ENCODE measurements at regions not wholly inside any gene's neighbourhood (a gene's known extent, or its start where the extent isn't known, plus 50 kb on each side); places are given as distances from the start of the nearest gene placed in this dataset.
"Not testable (repeated sequence)": the region's sequence is repeated elsewhere in the genome, so short reads cannot be mapped to it uniquely, and the experiment has no call there.

GRCh38 chr1:117759535-117759934 lies 153.7 kb downstream of the TENT5C start:
- intact Hi-C loops (cut with DNase I; ENCODE audit: low total_unique reads), result loop anchor here (2.0 to 5.0 kb wide), 2 partner anchors 162 to 225 kb away; no protein-coding TSS in a partner anchor
- Histone ChIP-seq H3K9me3 (no peaks in the 10 kb centered on the region), H3K36me3 (no peaks in the 10 kb centered on the region), H3K27me3 (no peaks in the 10 kb centered on the region), H3K4me3 (no peak overlapping the region), H3K4me1 (peaks cover 0 to 9% (median 4%) of the 10 kb centered on the region in 4 donors), H3K27ac (no peak overlapping the region)
- no peak for DNase-seq
- TF ChIP-seq, protein P1, sequence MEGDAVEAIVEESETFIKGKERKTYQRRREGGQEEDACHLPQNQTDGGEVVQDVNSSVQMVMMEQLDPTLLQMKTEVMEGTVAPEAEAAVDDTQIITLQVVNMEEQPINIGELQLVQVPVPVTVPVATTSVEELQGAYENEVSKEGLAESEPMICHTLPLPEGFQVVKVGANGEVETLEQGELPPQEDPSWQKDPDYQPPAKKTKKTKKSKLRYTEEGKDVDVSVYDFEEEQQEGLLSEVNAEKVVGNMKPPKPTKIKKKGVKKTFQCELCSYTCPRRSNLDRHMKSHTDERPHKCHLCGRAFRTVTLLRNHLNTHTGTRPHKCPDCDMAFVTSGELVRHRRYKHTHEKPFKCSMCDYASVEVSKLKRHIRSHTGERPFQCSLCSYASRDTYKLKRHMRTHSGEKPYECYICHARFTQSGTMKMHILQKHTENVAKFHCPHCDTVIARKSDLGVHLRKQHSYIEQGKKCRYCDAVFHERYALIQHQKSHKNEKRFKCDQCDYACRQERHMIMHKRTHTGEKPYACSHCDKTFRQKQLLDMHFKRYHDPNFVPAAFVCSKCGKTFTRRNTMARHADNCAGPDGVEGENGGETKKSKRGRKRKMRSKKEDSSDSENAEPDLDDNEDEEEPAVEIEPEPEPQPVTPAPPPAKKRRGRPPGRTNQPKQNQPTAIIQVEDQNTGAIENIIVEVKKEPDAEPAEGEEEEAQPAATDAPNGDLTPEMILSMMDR (IDR thresholded peaks at IDR 0.05), result no peak

GRCh38 chr1:117760069-117760468 lies 154.2 kb downstream of the TENT5C start:
- H3K9me3 ChIP-seq, result no peaks in the 10 kb centered on the region
- H3K36me3 ChIP-seq, result no peaks in the 10 kb centered on the region
- TF ChIP-seq, protein P1 (IDR thresholded peaks at IDR 0.05), result no peak
- no peak overlapping the region for H3K27ac ChIP-seq
- no peak overlapping the region for H3K4me3 ChIP-seq
- no peaks in the 10 kb centered on the region for H3K27me3 ChIP-seq
- no peak for DNase-seq
- intact Hi-C loops (cut with DNase I; ENCODE audit: low total_unique reads), result no loop called here
- peaks cover 0 to 9% (median 4%) of the 10 kb centered on the region in 4 donors for H3K4me1 ChIP-seq

DNA sequence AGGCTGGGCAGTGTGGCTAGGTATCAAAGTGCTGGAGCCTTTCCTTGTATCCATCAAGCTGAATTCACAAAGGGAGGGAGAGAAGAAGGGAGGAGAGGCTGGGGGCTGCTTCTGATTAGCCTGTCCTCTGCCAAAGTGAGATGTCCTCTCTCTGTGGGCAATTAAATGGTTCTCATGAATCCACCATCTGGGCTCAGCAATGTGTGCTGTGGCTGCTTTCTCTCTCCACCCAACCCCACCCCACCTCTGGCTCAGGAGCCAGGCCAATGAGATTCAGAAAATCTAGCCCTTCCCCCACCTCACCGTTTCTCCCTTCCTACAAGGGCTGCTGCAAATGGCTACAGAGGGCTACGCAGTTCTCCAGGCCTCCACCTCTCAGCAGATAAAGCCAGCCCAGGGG lies 154.6 kb downstream of the TENT5C start:
- no peak for DNase-seq
- TF ChIP-seq, protein P1 (IDR thresholded peaks at IDR 0.05), result no peak
- intact Hi-C loops (cut with DNase I; ENCODE audit: low total_unique reads), result no loop called here

DNA sequence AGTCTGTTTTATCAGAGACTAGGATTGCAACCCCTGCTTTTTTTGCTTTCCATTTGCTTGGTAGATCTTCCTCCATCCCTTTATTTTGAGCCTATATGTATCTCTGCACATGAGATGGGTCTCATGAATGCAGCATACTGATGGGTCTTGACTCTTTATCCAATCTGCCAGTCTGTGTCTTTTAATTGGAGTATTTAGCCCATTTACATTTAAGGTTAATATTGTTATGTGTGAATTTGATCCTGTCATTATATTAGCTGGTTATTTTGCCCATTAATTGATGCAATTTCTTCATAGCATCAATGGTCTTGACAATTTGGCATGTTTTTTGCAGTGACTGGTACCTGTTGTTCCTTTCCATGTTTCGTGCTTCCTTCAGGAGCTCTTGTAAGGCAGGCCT lies 161.7 kb downstream of the GDAP2 start:
- intact Hi-C loops (cut with DNase I; ENCODE audit: low total_unique reads); H3K36me3 ChIP-seq; H3K27me3 ChIP-seq; H3K4me1 ChIP-seq; DNase-seq; H3K4me3 ChIP-seq; H3K27ac ChIP-seq: not testable (repeated sequence)
- H3K9me3 ChIP-seq, result peaks cover 0 to 12% (median 8%) of the 10 kb centered on the region in 3 donors

More for the DNA sequence above, 154.6 kb downstream of the TENT5C start:
- Histone ChIP-seq H3K27ac (no peak overlapping the region), H3K27me3 (no peaks in the 10 kb centered on the region), H3K36me3 (no peaks in the 10 kb centered on the region), H3K4me3 (no peak overlapping the region), H3K4me1 (peaks cover 0 to 9% (median 4%) of the 10 kb centered on the region in 4 donors), H3K9me3 (no peaks in the 10 kb centered on the region)

GRCh38 chr1:117770981-117771531 lies 158.4 kb downstream of the GDAP2 start:
- H3K27me3 ChIP-seq, result no peaks in the 10 kb centered on the region
- DNase-seq, result no peak
- TF ChIP-seq, protein P1 (IDR thresholded peaks at IDR 0.05), result no peak
- no peak overlapping the region for H3K27ac ChIP-seq
- H3K4me1 ChIP-seq, result no peaks in the 10 kb centered on the region
- H3K36me3 ChIP-seq, result no peaks in the 10 kb centered on the region
- peaks cover 0 to 12% (median 8%) of the 10 kb centered on the region in 3 donors for H3K9me3 ChIP-seq
- intact Hi-C loops (cut with DNase I; ENCODE audit: low total_unique reads), result no loop called here
- no peak overlapping the region for H3K4me3 ChIP-seq

- TF ChIP-seq, protein P1 (IDR thresholded peaks at IDR 0.05), result no peak
- H3K27ac ChIP-seq, result no peak overlapping the region
Measured at GRCh38 chr1:117779364-117779763, 150.1 kb downstream of the GDAP2 start.

More at GRCh38 chr1:117779364-117779763, 150.1 kb downstream of the GDAP2 start:
- intact Hi-C loops (cut with DNase I; ENCODE audit: low total_unique reads), result no loop called here
- peaks cover 0 to 3% (median 0%) of the 10 kb centered on the region in 4 donors for H3K4me1 ChIP-seq
- no peaks in the 10 kb centered on the region for H3K27me3 ChIP-seq
- DNase-seq, result no peak
- H3K4me3 ChIP-seq, result no peak overlapping the region
- H3K36me3 ChIP-seq, result no peaks in the 10 kb centered on the region
- no peaks in the 10 kb centered on the region for H3K9me3 ChIP-seq

All from tibial artery (tissue), 4 donors.